HEK293 (cell line): ENCODE measurements at regions not wholly inside any gene's neighbourhood (a gene's known extent, or its start where the extent isn't known, plus 50 kb on each side); places are given as distances from the start of the nearest gene placed in this dataset.
"Not testable (repeated sequence)": the region's sequence is repeated elsewhere in the genome, so short reads cannot be mapped to it uniquely, and the experiment has no call there.

ENCODE experiments used
- CTCF ChIA-PET: fragments of 350-600 bp; formaldehyde crosslinking; extraction: SDS; loops from one replicate; lab custom pipeline; 2021; ENCODE audit warnings: antibody characterized with exemption; lab: Yijun Ruan, JAX
- POLR2A ChIA-PET: fragments of 300-600 bp; formaldehyde crosslinking; extraction: SDS; loops from one replicate; lab custom pipeline; 2020; ENCODE audit warnings: antibody characterized with exemption, inconsistent platforms; lab: Yijun Ruan, JAX
- H3K27ac ChIP-seq: fragments of 200-500 bp; sonication (Bioruptor generic); 2 replicates; pipeline ENCODE4 v1.5.1; 2014; ENCODE audit warnings: low read depth, low read length, control low read depth, inconsistent platforms; ENCODE audit errors: extremely low read depth
- H3K36me3 ChIP-seq, 2 experiments: fragments of 200-500 bp in 1 of 2; sonication (Bioruptor generic) in 1 of 2; 1 replicate in 1 of 2; 2 replicates in 1 of 2; pipeline ENCODE4 v1.5.1; 2014 to 2017; ENCODE audit warnings: inconsistent platforms in 2 of 2, low read length in 2 of 2; ENCODE audit not compliant: control insufficient read depth in 2 of 2, insufficient read depth in 1 of 2
- H3K4me1 ChIP-seq: fragments of 200-500 bp; sonication (Bioruptor generic); 2 replicates; pipeline ENCODE4 v1.5.1; 2014; ENCODE audit warnings: mild to moderate bottlenecking, low read length, inconsistent platforms; ENCODE audit not compliant: control insufficient read depth, insufficient read depth
- H3K4me3 ChIP-seq: 2 replicates; pipeline ENCODE4 v1.5.1; 2011; ENCODE audit warnings: low read depth, mild to moderate bottlenecking, control low read depth, low read length, moderate library complexity
- H3K9me3 ChIP-seq: fragments of 200-500 bp; sonication (Bioruptor generic); 2 replicates; pipeline ENCODE4 v1.5.1; 2014; ENCODE audit warnings: low read depth, low read length, inconsistent platforms; ENCODE audit not compliant: control insufficient read depth, insufficient read depth
- BCL11B ChIP-seq: fragments of 450-650 bp; formaldehyde crosslinking; IDR thresholded peaks from 2 replicates; pipeline ENCODE4 v1.5.1; 2016; ENCODE audit warnings: low read depth, missing biosample characterization, missing genetic modification characterization
- PRDM1 ChIP-seq: fragments of 450-650 bp; formaldehyde crosslinking; IDR thresholded peaks from 2 replicates; pipeline ENCODE4; 2016; ENCODE audit warnings: missing biosample characterization, missing genetic modification characterization
- REST ChIP-seq: fragments of 450-650 bp; formaldehyde crosslinking; IDR thresholded peaks from 2 replicates; pipeline ENCODE4 v1.5.1; 2016; ENCODE audit warnings: missing biosample characterization, missing genetic modification characterization
- SP3 ChIP-seq: fragments of 450-650 bp; formaldehyde crosslinking; IDR thresholded peaks from 2 replicates; pipeline ENCODE4 v1.5.1; 2016; ENCODE audit warnings: missing biosample characterization, missing genetic modification characterization
- YY2 ChIP-seq: fragments of 450-650 bp; formaldehyde crosslinking; IDR thresholded peaks from 2 replicates; pipeline ENCODE4 v1.5.1; 2016; ENCODE audit warnings: missing biosample characterization, missing genetic modification characterization
- ZNF146 ChIP-seq: fragments of 450-650 bp; formaldehyde crosslinking; IDR thresholded peaks from 2 replicates; pipeline ENCODE4 v1.5.1; 2016; ENCODE audit warnings: missing biosample characterization, missing genetic modification characterization
- ZNF169 ChIP-seq: fragments of 450-650 bp; formaldehyde crosslinking; IDR thresholded peaks from 2 replicates; pipeline ENCODE4 v1.5.1; 2016; ENCODE audit warnings: missing biosample characterization, missing genetic modification characterization
- ZNF2 ChIP-seq: fragments of 450-650 bp; formaldehyde crosslinking; IDR thresholded peaks from 2 replicates; pipeline ENCODE4 v1.5.1; 2016; ENCODE audit warnings: missing biosample characterization, missing genetic modification characterization
- ZNF362 ChIP-seq: fragments of 450-650 bp; formaldehyde crosslinking; IDR thresholded peaks from 2 replicates; pipeline ENCODE4 v1.5.1; 2016; ENCODE audit warnings: missing biosample characterization, missing genetic modification characterization
- ZNF423 ChIP-seq: fragments of 450-650 bp; formaldehyde crosslinking; IDR thresholded peaks from 2 replicates; pipeline ENCODE4 v1.5.1; 2016; ENCODE audit warnings: missing biosample characterization, missing genetic modification characterization
- ZNF530 ChIP-seq: fragments of 450-650 bp; formaldehyde crosslinking; IDR thresholded peaks from 2 replicates; pipeline ENCODE4 v1.5.1; 2016; ENCODE audit warnings: low read depth, missing biosample characterization, missing genetic modification characterization
- ZNF670 ChIP-seq: fragments of 450-650 bp; formaldehyde crosslinking; IDR thresholded peaks from 2 replicates; pipeline ENCODE4 v1.5.1; 2016; ENCODE audit warnings: missing biosample characterization, missing genetic modification characterization, low read depth
- ZNF692 ChIP-seq: fragments of 450-650 bp; formaldehyde crosslinking; IDR thresholded peaks from 2 replicates; pipeline ENCODE4 v1.5.1; 2016; ENCODE audit warnings: missing biosample characterization, missing genetic modification characterization
- ZNF747 ChIP-seq: fragments of 450-650 bp; formaldehyde crosslinking; IDR thresholded peaks from 2 replicates; pipeline ENCODE4 v1.5.1; 2016; ENCODE audit warnings: missing biosample characterization, missing genetic modification characterization
- ZNF843 ChIP-seq: fragments of 450-650 bp; formaldehyde crosslinking; IDR thresholded peaks from 2 replicates; pipeline ENCODE4 v1.5.1; 2016; ENCODE audit warnings: missing biosample characterization, missing genetic modification characterization
- ZSCAN4 ChIP-seq: fragments of 450-650 bp; formaldehyde crosslinking; IDR thresholded peaks from 2 replicates; pipeline ENCODE4 v1.5.1; 2017; ENCODE audit warnings: missing biosample characterization, missing genetic modification characterization
- ZXDB ChIP-seq: fragments of 450-650 bp; formaldehyde crosslinking; IDR thresholded peaks from 2 replicates; pipeline ENCODE4 v1.5.1; 2016; ENCODE audit warnings: missing biosample characterization, missing genetic modification characterization

GRCh38 chr12:127048057-127048456, 1218.9 kb upstream of the TMEM132C start:
- ChIA-PET CTCF (no interaction called here), POLR2A (no interaction called here)
- Histone ChIP-seq H3K9me3 (no peaks in the 10 kb centered on the region), H3K4me1 (no peaks in the 10 kb centered on the region), H3K4me3 (no peak overlapping the region), H3K27ac (no peak overlapping the region), H3K36me3 (no peaks in the 10 kb centered on the region)
- no peak for TF ChIP-seq ZXDB (tag by site-specific recombination)
- no peak for TF ChIP-seq ZNF169 (tag by site-specific recombination)
- TF ChIP-seq ZNF747: no peak

GRCh38 chr12:127048525-127048924, 1218.4 kb upstream of the TMEM132C start:
- CTCF ChIA-PET, H3K9me3 ChIP-seq, H3K27ac ChIP-seq, H3K36me3 ChIP-seq, H3K4me1 ChIP-seq, H3K4me3 ChIP-seq, POLR2A ChIA-PET: not testable (repeated sequence)
- TF ChIP-seq ZNF146 (tag by site-specific recombination): peak; percentile 21; the same call in 1 of the 2 replicates

- no peaks in the 10 kb centered on the region for H3K9me3 ChIP-seq
- POLR2A ChIA-PET: no interaction called here
- no peak for TF ChIP-seq ZNF692 (tag by site-specific recombination)
- TF ChIP-seq PRDM1 (tag by site-specific recombination): no peak
- TF ChIP-seq ZNF670 (tag by site-specific recombination): no peak
- no peak for TF ChIP-seq ZNF2 (tag by site-specific recombination)
- TF ChIP-seq ZNF362 (tag by site-specific recombination): no peak
- TF ChIP-seq REST: no peak
- TF ChIP-seq BCL11B: no peak
- TF ChIP-seq ZNF530 (tag by site-specific recombination): no peak
- TF ChIP-seq ZNF843 (tag by site-specific recombination): no peak
- TF ChIP-seq SP3 (tag by site-specific recombination): no peak
- no peak for TF ChIP-seq ZNF423 (tag by site-specific recombination)
- TF ChIP-seq ZSCAN4 (tag by site-specific recombination): no peak
- TF ChIP-seq YY2 (tag by site-specific recombination): no peak
- H3K4me3 ChIP-seq: no peak overlapping the region
- CTCF ChIA-PET: no interaction called here
- H3K4me1 ChIP-seq: no peaks in the 10 kb centered on the region
- no peak overlapping the region for H3K27ac ChIP-seq
- no peaks in the 10 kb centered on the region for H3K36me3 ChIP-seq
Measured at GRCh38 chr12:127051139-127051538, 1215.8 kb upstream of the TMEM132C start.
